NB4 (cell line): ENCODE measurements at regions not wholly inside any gene's neighbourhood (a gene's known extent, or its start where the extent isn't known, plus 50 kb on each side); places are given as distances from the start of the nearest gene placed in this dataset.

Source experiments
- DNase-seq: peaks from one replicate; pipeline ENCODE4 v3.0.0; 2010; ENCODE audit warnings: low read depth
- H3K4me3 ChIP-seq: one replicate; pipeline ENCODE4 v1.5.1; 2011; ENCODE audit warnings: mild to moderate bottlenecking, low read depth, low read length, moderate library complexity
- MYC ChIP-seq: IDR thresholded peaks from 2 replicates; pipeline ENCODE4 v1.6.1; 2011; ENCODE audit warnings: low read depth, low read length
- POLR2A ChIP-seq: IDR thresholded peaks from 2 replicates; pipeline ENCODE4 v1.6.1; 2011; ENCODE audit warnings: mild to moderate bottlenecking; ENCODE audit not compliant: insufficient read length; ENCODE audit errors: extremely low read depth
- TF ChIP-seq, protein P1 (sequence below): IDR thresholded peaks from 2 replicates; pipeline ENCODE4 v1.6.1; 2011; ENCODE audit warnings: low read depth, low read length
- TF ChIP-seq, protein P2 (sequence below): IDR thresholded peaks from one replicate; pipeline ENCODE4 v1.5.1; 2012; ENCODE audit warnings: low read depth, low read length

DNA sequence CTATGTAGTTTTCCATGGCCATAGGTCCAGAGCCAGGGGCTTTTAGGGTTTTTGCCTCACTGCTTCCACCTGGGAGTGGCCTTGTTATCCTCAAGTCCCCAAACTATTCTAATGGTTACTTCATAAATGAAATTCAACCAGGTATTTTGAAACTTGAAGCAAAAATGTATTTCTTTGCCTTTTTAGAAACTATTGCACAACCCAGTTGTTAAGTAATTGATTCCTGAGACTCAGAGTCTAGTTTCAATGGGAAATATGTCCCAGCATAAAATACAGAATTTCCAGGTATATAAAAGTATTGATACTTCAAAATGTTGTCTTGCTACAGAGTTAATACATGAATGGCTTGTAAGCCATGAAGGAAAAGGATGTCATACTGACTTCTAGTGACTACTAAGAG, 456.2 kb upstream of the DAB2 start:
- H3K4me3 ChIP-seq = no peak overlapping the region
- DNase-seq = no peak
- TF ChIP-seq, protein P1, sequence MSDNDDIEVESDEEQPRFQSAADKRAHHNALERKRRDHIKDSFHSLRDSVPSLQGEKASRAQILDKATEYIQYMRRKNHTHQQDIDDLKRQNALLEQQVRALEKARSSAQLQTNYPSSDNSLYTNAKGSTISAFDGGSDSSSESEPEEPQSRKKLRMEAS = no peak
- no peak for TF ChIP-seq POLR2A
- TF ChIP-seq, protein P2, sequence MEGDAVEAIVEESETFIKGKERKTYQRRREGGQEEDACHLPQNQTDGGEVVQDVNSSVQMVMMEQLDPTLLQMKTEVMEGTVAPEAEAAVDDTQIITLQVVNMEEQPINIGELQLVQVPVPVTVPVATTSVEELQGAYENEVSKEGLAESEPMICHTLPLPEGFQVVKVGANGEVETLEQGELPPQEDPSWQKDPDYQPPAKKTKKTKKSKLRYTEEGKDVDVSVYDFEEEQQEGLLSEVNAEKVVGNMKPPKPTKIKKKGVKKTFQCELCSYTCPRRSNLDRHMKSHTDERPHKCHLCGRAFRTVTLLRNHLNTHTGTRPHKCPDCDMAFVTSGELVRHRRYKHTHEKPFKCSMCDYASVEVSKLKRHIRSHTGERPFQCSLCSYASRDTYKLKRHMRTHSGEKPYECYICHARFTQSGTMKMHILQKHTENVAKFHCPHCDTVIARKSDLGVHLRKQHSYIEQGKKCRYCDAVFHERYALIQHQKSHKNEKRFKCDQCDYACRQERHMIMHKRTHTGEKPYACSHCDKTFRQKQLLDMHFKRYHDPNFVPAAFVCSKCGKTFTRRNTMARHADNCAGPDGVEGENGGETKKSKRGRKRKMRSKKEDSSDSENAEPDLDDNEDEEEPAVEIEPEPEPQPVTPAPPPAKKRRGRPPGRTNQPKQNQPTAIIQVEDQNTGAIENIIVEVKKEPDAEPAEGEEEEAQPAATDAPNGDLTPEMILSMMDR = no peak
- TF ChIP-seq MYC = no peak

DNA sequence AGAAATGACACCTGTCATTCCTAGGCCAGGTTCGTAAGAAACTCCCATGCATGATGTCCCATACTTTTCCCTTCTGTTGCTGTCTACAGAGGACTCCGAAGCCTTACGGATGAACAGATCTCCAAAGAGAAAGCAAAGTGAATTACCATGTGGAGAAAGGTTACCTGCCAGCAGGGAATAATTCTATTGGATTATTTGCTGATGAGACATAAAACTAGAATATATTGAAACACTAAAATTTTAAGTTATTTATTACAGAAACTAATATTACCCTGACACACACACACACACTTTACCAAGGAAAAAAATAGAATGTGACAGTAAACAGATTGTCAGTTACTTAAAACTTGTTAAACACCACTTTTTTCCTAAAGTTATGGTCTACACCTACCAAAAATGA, 452.7 kb upstream of the DAB2 start:
- DNase-seq = no peak
- no peak overlapping the region for H3K4me3 ChIP-seq
- TF ChIP-seq, protein P2 = no peak
- TF ChIP-seq POLR2A (no peak), MYC (no peak)
- TF ChIP-seq, protein P1 = no peak

DNA sequence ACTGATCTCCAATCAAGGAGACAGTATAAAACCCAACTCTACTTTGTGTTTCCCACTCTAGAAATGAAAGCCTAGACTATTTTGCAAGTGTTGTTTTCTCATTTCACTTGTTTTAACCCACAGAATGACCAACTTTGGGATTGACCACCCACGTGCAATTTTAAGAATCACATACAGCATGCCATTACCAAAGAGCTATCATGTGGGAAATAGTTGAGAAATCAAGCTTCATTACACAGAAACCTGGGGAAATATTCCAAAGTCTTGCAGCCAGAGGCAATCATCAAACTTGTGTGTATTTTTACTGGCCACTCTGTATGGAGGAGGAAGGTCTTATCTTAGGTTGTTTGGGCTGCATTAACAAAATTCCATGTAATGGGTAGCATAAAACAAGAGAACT, 451.4 kb upstream of the DAB2 start:
- no peak for TF ChIP-seq MYC
- TF ChIP-seq, protein P2 = no peak
- TF ChIP-seq, protein P1 = no peak
- no peak for TF ChIP-seq POLR2A
- H3K4me3 ChIP-seq = no peak overlapping the region
- no peak for DNase-seq

DNA sequence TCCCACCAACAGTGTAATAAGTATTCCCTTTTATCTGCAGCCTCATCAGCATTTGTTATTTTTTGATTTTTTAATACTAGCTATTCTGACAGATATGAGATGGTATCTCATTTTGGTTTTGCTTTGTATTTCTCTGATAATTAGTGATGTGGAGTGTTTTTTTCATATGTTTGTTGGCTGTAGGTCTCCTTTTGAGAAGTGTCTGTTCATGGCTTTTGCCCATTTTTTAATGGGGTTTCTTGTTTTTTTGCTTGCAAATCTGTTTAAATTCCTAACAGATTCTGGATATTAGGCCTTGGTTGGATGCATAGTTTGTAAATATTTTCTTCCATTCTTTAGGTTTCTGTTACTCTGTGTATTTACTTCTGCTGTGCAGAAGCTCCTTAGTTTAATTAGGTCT, 445.4 kb upstream of the DAB2 start:
- no peak overlapping the region for H3K4me3 ChIP-seq
- no peak for DNase-seq
- TF ChIP-seq, protein P1 = no peak
- TF ChIP-seq, protein P2 = no peak
- TF ChIP-seq POLR2A (no peak), MYC (no peak)

DNA sequence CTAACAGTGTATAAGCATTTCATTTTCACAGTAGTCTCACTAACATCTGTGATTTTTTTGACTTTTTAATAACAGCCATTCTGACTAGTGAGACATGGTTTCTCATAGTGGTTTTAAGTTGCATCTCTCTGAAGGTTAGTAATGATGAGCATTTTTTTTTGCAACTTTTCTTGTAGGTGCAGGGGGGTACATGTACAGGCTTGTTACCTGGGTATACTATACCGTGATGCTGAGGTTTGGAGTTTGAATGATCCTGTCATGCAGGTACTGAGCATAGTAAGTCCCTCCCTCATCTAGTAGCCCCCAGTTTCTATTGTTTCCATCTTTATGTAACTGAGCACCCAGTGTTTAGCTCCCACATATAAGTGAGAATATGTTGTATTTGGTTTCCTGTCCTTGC, 444.6 kb upstream of the DAB2 start:
- H3K4me3 ChIP-seq = no peak overlapping the region
- no peak for DNase-seq
- TF ChIP-seq, protein P1 = no peak
- TF ChIP-seq MYC (no peak), POLR2A (no peak)
- TF ChIP-seq, protein P2 = no peak

DNA sequence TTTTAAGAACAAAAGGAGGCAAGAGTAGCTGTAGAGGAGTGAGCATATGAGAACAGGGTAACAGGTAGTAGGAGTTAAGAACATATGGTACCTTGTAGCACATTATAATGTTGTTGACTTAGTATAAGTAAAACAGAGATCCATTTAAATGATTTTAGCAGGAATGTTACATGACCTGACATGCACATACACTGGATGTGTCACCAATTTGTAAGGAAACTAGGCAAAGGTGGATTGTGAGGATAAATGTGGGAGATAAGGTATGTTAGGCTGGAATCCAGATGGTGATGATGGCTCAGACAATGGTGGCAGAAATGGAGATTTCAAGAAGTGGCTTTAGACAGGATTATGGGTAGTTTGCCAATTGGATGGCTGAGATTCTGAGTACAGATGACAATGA, 443.1 kb upstream of the DAB2 start:
- TF ChIP-seq POLR2A (no peak), MYC (no peak)
- TF ChIP-seq, protein P1 = no peak
- TF ChIP-seq, protein P2 = no peak

More for the DNA sequence above, 443.1 kb upstream of the DAB2 start:
- no peak for DNase-seq
- no peak overlapping the region for H3K4me3 ChIP-seq
